GM19035 (cell line): ENCODE measurements at regions not wholly inside any gene's neighbourhood (a gene's known extent, or its start where the extent isn't known, plus 50 kb on each side); places are given as distances from the start of the nearest gene placed in this dataset.

ENCODE experiments used
- ATAC-seq: cut with Tn5 transposase; IDR thresholded peaks from one replicate; pipeline ENCODE4 v1.9.1; 2021; ENCODE audit not compliant: unreplicated experiment

GRCh38 chr11:92812841-92813240 lies 156.6 kb upstream of the MTNR1B start:
- no peak for ATAC-seq

GRCh38 chr11:92819830-92820229 lies 149.6 kb upstream of the MTNR1B start:
- no peak for ATAC-seq

- ATAC-seq: no peak
Measured at GRCh38 chr11:92820860-92821259, 148.6 kb upstream of the MTNR1B start.

GRCh38 chr11:92822410-92822809 lies 147.0 kb upstream of the MTNR1B start:
- no peak for ATAC-seq

GRCh38 chr11:92826136-92826535 lies 143.3 kb upstream of the MTNR1B start:
- no peak for ATAC-seq

GRCh38 chr11:92826603-92827002 lies 142.8 kb upstream of the MTNR1B start:
- ATAC-seq: no peak

- ATAC-seq: no peak
Measured at GRCh38 chr11:92827132-92827531, 142.3 kb upstream of the MTNR1B start.

GRCh38 chr11:92828556-92828955 lies 140.9 kb upstream of the MTNR1B start:
- ATAC-seq: no peak

- ATAC-seq: no peak
Measured at GRCh38 chr11:92829121-92829520, 140.3 kb upstream of the MTNR1B start.

- ATAC-seq: no peak
Measured at GRCh38 chr11:92829671-92830070, 139.8 kb upstream of the MTNR1B start.

- peak; percentile 65 for ATAC-seq
Measured at GRCh38 chr11:92830377-92831155, 138.9 kb upstream of the MTNR1B start.

- ATAC-seq: no peak
Measured at GRCh38 chr11:92834296-92835020, 135.0 kb upstream of the MTNR1B start.

- ATAC-seq: no peak
Measured at GRCh38 chr11:92837595-92837994, 131.9 kb upstream of the MTNR1B start.

GRCh38 chr11:92838759-92839310 lies 130.6 kb upstream of the MTNR1B start:
- no peak for ATAC-seq

GRCh38 chr11:92839450-92839849 lies 130.0 kb upstream of the MTNR1B start:
- ATAC-seq: no peak

GRCh38 chr11:92841719-92842118 lies 127.7 kb upstream of the MTNR1B start:
- no peak for ATAC-seq

- ATAC-seq: no peak
Measured at GRCh38 chr11:92843455-92843854, 126.0 kb upstream of the MTNR1B start.

GRCh38 chr11:92844197-92844596 lies 125.3 kb upstream of the MTNR1B start:
- no peak for ATAC-seq

GRCh38 chr11:92845390-92845789 lies 124.1 kb upstream of the MTNR1B start:
- no peak for ATAC-seq

- no peak for ATAC-seq
Measured at GRCh38 chr11:92845805-92846204, 123.6 kb upstream of the MTNR1B start.

- no peak for ATAC-seq
Measured at GRCh38 chr11:92846491-92847125, 122.8 kb upstream of the MTNR1B start.

GRCh38 chr11:92848578-92848977 lies 120.9 kb upstream of the MTNR1B start:
- ATAC-seq: no peak
